SK-N-SH (cell line): ENCODE measurements at regions not wholly inside any gene's neighbourhood (a gene's known extent, or its start where the extent isn't known, plus 50 kb on each side); places are given as distances from the start of the nearest gene placed in this dataset.

Source experiments
- CTCF ChIA-PET: fragments of 300-600, 350-600 bp; formaldehyde crosslinking; extraction: SDS; loops from one replicate; lab custom pipeline; 2021; lab: Yijun Ruan, JAX
- POLR2A ChIA-PET: fragments of 350-600 bp; sonication (Branson Sonifier 250); formaldehyde crosslinking; extraction: SDS; loops from one replicate; lab custom pipeline; 2020; ENCODE audit warnings: antibody characterized with exemption, inconsistent platforms; lab: Yijun Ruan, JAX
- DNase-seq: peaks from one replicate; pipeline ENCODE4 v3.0.0; 2012
- H2AFZ ChIP-seq: fragments of 200-600 bp; sonication (generic); 2 replicates; pipeline ENCODE4 v1.8.1; 2016; ENCODE audit warnings: antibody characterized with exemption, mild to moderate bottlenecking, low read depth
- H3F3A ChIP-seq: fragments of 200-600 bp; sonication (generic); replicated peaks from 2 replicates; pipeline ENCODE3; 2016; ENCODE audit warnings: antibody characterized with exemption, mild to moderate bottlenecking; ENCODE audit not compliant: insufficient read depth
- H3K27ac ChIP-seq, 2 experiments: fragments of 200-500 bp in 1 of 2; fragments of 200-600 bp in 1 of 2; sonication (Bioruptor generic) in 1 of 2; sonication (generic), shearing (Covaris generic) in 1 of 2; 2 replicates each; pipeline versions ENCODE4 v1.5.1 to v1.6.1; 2014 to 2016; ENCODE audit warnings: low read depth in 2 of 2, inconsistent platforms in 1 of 2, low read length in 1 of 2, mild to moderate bottlenecking in 1 of 2, mixed read lengths in 1 of 2
- H3K27me3 ChIP-seq: fragments of 200-600 bp; sonication (generic), shearing (Covaris generic); 2 replicates; pipeline ENCODE4 v1.6.1; 2016; ENCODE audit warnings: mixed run types; ENCODE audit not compliant: insufficient read depth
- H3K36me3 ChIP-seq, 2 experiments: fragments of 200-500 bp in 1 of 2; fragments of 200-600 bp in 1 of 2; sonication (Bioruptor generic) in 1 of 2; sonication (generic) in 1 of 2; replicated peaks in 1 of 2; 2 replicates each; pipeline versions ENCODE3 to v1.5.1; 2014 to 2016; ENCODE audit warnings: low read length in 1 of 2, mild to moderate bottlenecking in 1 of 2; ENCODE audit not compliant: insufficient read depth in 2 of 2, control insufficient read depth in 1 of 2
- H3K4me1 ChIP-seq, 2 experiments: fragments of 200-500 bp in 1 of 2; fragments of 200-600 bp in 1 of 2; sonication (Bioruptor generic) in 1 of 2; sonication (generic), shearing (Covaris generic) in 1 of 2; 2 replicates each; pipeline versions ENCODE4 v1.5.1 to v1.6.1; 2014 to 2016; ENCODE audit warnings: low read depth in 1 of 2, low read length in 1 of 2, mixed run types in 1 of 2; ENCODE audit not compliant: insufficient read depth in 2 of 2, control insufficient read depth in 1 of 2
- H3K4me2 ChIP-seq: fragments of 200-600 bp; sonication (generic), shearing (Covaris generic); 2 replicates; pipeline ENCODE4 v1.6.1; 2017; ENCODE audit warnings: mixed run types
- H3K4me3 ChIP-seq, 2 experiments: fragments of 200-500 bp in 1 of 2; fragments of 200-600 bp in 1 of 2; sonication (Bioruptor generic) in 1 of 2; sonication (generic), shearing (Covaris generic) in 1 of 2; 2 replicates each; pipeline versions ENCODE4 v1.5.1 to v1.8.1; 2014 to 2016; ENCODE audit warnings: low read depth in 2 of 2, inconsistent platforms in 1 of 2, low read length in 1 of 2, mild to moderate bottlenecking in 1 of 2, mixed read lengths in 1 of 2, moderate library complexity in 1 of 2
- H3K79me2 ChIP-seq: fragments of 200-600 bp; sonication (generic); 2 replicates; pipeline ENCODE4 v1.8.1; 2017; ENCODE audit warnings: mild to moderate bottlenecking; ENCODE audit not compliant: insufficient read depth
- H3K9ac ChIP-seq: fragments of 200-600 bp; sonication (generic); 2 replicates; pipeline ENCODE4 v1.6.1; 2017; ENCODE audit warnings: mixed run types
- H3K9me2 ChIP-seq: fragments of 200-600 bp; sonication (generic); 2 replicates; pipeline ENCODE4 v1.6.1; 2017; ENCODE audit warnings: mixed run types
- H3K9me3 ChIP-seq: fragments of 200-600 bp; sonication (generic); 2 replicates; pipeline ENCODE4 v1.6.1; 2017; ENCODE audit warnings: mixed run types, mild to moderate bottlenecking, moderate library complexity
- H4K20me1 ChIP-seq: fragments of 200-600 bp; sonication (generic); 2 replicates; pipeline ENCODE4 v1.6.1; 2017; ENCODE audit warnings: mild to moderate bottlenecking, mixed run types; ENCODE audit not compliant: insufficient read depth
- CTCF ChIP-seq: fragments of 200-600 bp; sonication (generic); IDR thresholded peaks from 2 replicates; pipeline ENCODE4 v1.6.1; 2017; ENCODE audit warnings: antibody characterized with exemption, mild to moderate bottlenecking, moderate library complexity
- EP300 ChIP-seq, 2 experiments: IDR thresholded peaks; 2 replicates each; pipeline versions ENCODE4 v1.4.0 to v1.6.1; 2012; ENCODE audit warnings: borderline replicate concordance in 1 of 2, low read depth in 1 of 2, low read length in 1 of 2
- IRF3 ChIP-seq: fragments of 150-350 bp; IDR thresholded peaks from 2 replicates; pipeline ENCODE4 v1.6.1; 2016; ENCODE audit warnings: mild to moderate bottlenecking, low read depth, low read length
- MAX ChIP-seq: IDR thresholded peaks from 2 replicates; pipeline ENCODE4 v1.4.0; 2012; ENCODE audit warnings: low read depth
- REST ChIP-seq: IDR thresholded peaks from 2 replicates; pipeline ENCODE4 v1.6.1; 2012; ENCODE audit warnings: mild to moderate bottlenecking, low read depth, low read length, moderate library complexity
- SMC3 ChIP-seq: IDR thresholded peaks from 2 replicates; pipeline ENCODE4 v1.6.1; 2012; ENCODE audit warnings: low read depth, low read length, improper control_type of control experiment
- TCF12 ChIP-seq: IDR thresholded peaks from 2 replicates; pipeline ENCODE4 v1.4.0; 2012
- USF1 ChIP-seq: IDR thresholded peaks from 2 replicates; pipeline ENCODE4 v1.4.0; 2012; ENCODE audit warnings: low read depth, borderline replicate concordance
- YY1 ChIP-seq: IDR thresholded peaks from 2 replicates; pipeline ENCODE4 v1.4.0; 2012; ENCODE audit warnings: low read depth, mild to moderate bottlenecking
- ZBTB33 ChIP-seq: IDR thresholded peaks from 2 replicates; pipeline ENCODE4 v1.4.0; 2012; ENCODE audit warnings: low read depth, borderline replicate concordance
- WGBS: methylation state at CpG from one replicate; pipeline ENCODE4 v1.1.6; 2017; ENCODE audit warnings: low lambda C conversion rate; 5-methylcytosine and 5-hydroxymethylcytosine counted together

- no peak for TF ChIP-seq TCF12
- TF ChIP-seq EP300 (IDR thresholded peaks at IDR 0.05; ENCODE audit: borderline replicate concordance in 1 of 2, low read depth in 1 of 2, low read length in 1 of 2) = no peak
- no peak for TF ChIP-seq SMC3
- no peak for TF ChIP-seq REST
- no peak for TF ChIP-seq USF1
- no peak for TF ChIP-seq MAX
- no peak for TF ChIP-seq IRF3
- TF ChIP-seq CTCF = no peak
- TF ChIP-seq YY1 = no peak
- no peak for TF ChIP-seq ZBTB33
- POLR2A ChIA-PET = no interaction called here
- no peaks in the 10 kb centered on the region for H3K27me3 ChIP-seq
- no peak overlapping the region for H3K4me3 ChIP-seq
- WGBS = 10% methylated on average over 4 of the region's 5 CpGs
- no peaks in the 10 kb centered on the region for H4K20me1 ChIP-seq
- no peaks in the 10 kb centered on the region for H3F3A ChIP-seq
- H3K36me3 ChIP-seq = no peaks in the 10 kb centered on the region
- H3K4me2 ChIP-seq = no peak overlapping the region
- H2AFZ ChIP-seq = no peak overlapping the region
- DNase-seq = no peak
- H3K4me1 ChIP-seq = no peaks in the 10 kb centered on the region
- CTCF ChIA-PET = no interaction called here
- H3K27ac ChIP-seq = no peak overlapping the region
- H3K9me3 ChIP-seq = no peaks in the 10 kb centered on the region
- H3K9me2 ChIP-seq = no peaks in the 10 kb centered on the region
- no peak overlapping the region for H3K9ac ChIP-seq
- H3K79me2 ChIP-seq = no peaks in the 10 kb centered on the region
These were observed 418.8 kb downstream of the KCNH5 start for GRCh38 chr14:62626416-62626815.
